Vagina (tissue), 2 donors: ENCODE measurements at regions not wholly inside any gene's neighbourhood (a gene's known extent, or its start where the extent isn't known, plus 50 kb on each side); places are given as distances from the start of the nearest gene placed in this dataset.

Experiments
- POLR2A ChIP-seq, 2 donors: fragments of 450-650 bp; IDR thresholded peaks; one replicate each; pipeline ENCODE4 v1.6.1; 2017; ENCODE audit warnings: antibody characterized with exemption in 2 of 2, mild to moderate bottlenecking in 2 of 2, moderate library complexity in 2 of 2
- POLR2AphosphoS5 ChIP-seq, 2 donors: sonication (generic); formaldehyde crosslinking; IDR thresholded peaks; one replicate each; pipeline ENCODE4 v1.9.0; 2017; ENCODE audit warnings: antibody characterized with exemption in 2 of 2, mild to moderate bottlenecking in 2 of 2, low read depth in 1 of 2; ENCODE audit not compliant: insufficient read depth in 1 of 2
- TF ChIP-seq, protein P1 (sequence below), 3 experiments: fragments of 450-650 bp in 2 of 3; fragments of 200-600 bp in 1 of 3; sonication (generic) in 1 of 3; IDR thresholded peaks; one replicate each; pipeline ENCODE4 v1.5.1; 2017 to 2019; ENCODE audit warnings: antibody characterized with exemption in 3 of 3, mild to moderate bottlenecking in 2 of 3, moderate library complexity in 2 of 3

DNA sequence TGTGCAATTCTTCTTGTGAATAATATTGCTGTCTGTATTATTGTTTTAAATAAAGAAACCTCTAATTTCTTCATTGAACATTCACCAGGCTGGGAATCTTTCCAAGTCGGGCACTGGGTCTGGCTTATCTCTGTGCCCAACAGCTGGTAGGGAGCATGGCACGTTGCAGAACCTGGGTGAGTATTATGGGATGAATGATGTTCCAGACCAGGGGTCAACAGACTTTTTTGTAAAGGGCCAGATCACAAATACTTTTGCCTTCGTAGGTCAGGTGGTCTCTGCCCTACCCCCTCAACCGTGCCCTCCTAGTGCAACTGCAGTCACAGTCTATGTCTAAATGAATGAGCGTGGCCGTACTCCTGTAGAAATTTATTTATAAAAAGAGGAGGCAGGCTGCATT is 81.6 kb upstream of the FOXQ1 start:
- TF ChIP-seq POLR2A (IDR thresholded peaks at IDR 0.05) (no peak), POLR2AphosphoS5 (IDR thresholded peaks at IDR 0.05; ENCODE audit: insufficient read depth in 1 of 2, low read depth in 1 of 2) (no peak)
- TF ChIP-seq, protein P1, sequence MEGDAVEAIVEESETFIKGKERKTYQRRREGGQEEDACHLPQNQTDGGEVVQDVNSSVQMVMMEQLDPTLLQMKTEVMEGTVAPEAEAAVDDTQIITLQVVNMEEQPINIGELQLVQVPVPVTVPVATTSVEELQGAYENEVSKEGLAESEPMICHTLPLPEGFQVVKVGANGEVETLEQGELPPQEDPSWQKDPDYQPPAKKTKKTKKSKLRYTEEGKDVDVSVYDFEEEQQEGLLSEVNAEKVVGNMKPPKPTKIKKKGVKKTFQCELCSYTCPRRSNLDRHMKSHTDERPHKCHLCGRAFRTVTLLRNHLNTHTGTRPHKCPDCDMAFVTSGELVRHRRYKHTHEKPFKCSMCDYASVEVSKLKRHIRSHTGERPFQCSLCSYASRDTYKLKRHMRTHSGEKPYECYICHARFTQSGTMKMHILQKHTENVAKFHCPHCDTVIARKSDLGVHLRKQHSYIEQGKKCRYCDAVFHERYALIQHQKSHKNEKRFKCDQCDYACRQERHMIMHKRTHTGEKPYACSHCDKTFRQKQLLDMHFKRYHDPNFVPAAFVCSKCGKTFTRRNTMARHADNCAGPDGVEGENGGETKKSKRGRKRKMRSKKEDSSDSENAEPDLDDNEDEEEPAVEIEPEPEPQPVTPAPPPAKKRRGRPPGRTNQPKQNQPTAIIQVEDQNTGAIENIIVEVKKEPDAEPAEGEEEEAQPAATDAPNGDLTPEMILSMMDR (IDR thresholded peaks at IDR 0.05) = no peak
